ENCODE measurements at regions not wholly inside any gene's neighbourhood (a gene's known extent, or its start where the extent isn't known, plus 50 kb on each side); places are given as distances from the start of the nearest gene placed in this dataset.

DNA sequence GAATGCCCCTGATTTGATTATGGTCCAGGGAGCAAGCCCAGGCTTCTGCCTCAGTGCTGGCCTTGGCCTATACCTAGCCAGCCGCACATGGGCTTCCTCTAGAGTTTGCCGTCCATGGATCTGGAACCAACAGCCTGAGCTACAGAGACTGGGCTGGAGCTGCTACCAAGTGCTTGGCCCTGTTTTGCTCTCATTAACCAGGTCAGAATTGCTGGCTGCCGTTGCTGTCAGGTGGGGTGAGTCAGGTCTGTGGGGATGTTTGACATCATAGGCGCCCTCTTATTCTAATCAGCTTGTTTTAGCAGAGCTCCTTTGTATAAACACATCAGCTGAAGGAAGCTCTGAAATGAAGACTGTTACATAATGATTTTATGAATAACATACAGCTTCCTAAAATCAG is 83.1 kb upstream of the PHACTR2 start:
- no peak for TF ChIP-seq POLR2A (IDR thresholded peaks at IDR 0.05)
- TF ChIP-seq, protein P1, sequence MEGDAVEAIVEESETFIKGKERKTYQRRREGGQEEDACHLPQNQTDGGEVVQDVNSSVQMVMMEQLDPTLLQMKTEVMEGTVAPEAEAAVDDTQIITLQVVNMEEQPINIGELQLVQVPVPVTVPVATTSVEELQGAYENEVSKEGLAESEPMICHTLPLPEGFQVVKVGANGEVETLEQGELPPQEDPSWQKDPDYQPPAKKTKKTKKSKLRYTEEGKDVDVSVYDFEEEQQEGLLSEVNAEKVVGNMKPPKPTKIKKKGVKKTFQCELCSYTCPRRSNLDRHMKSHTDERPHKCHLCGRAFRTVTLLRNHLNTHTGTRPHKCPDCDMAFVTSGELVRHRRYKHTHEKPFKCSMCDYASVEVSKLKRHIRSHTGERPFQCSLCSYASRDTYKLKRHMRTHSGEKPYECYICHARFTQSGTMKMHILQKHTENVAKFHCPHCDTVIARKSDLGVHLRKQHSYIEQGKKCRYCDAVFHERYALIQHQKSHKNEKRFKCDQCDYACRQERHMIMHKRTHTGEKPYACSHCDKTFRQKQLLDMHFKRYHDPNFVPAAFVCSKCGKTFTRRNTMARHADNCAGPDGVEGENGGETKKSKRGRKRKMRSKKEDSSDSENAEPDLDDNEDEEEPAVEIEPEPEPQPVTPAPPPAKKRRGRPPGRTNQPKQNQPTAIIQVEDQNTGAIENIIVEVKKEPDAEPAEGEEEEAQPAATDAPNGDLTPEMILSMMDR (IDR thresholded peaks at IDR 0.05) = no peak

Data from lower leg skin (tissue), 3 donors.